ENCODE measurements at regions not wholly inside any gene's neighbourhood (a gene's known extent, or its start where the extent isn't known, plus 50 kb on each side); places are given as distances from the start of the nearest gene placed in this dataset.

- no peak for DNase-seq
Measured at GRCh38 chr2:172658945-172659344, 76.7 kb upstream of the RAPGEF4 start.

- no peak for DNase-seq
Measured at GRCh38 chr2:172662099-172662498, 73.5 kb upstream of the RAPGEF4 start.

GRCh38 chr2:172664766-172665165, 70.9 kb upstream of the RAPGEF4 start:
- no peak for DNase-seq

- no peak for DNase-seq
Measured at GRCh38 chr2:172667581-172668325, 67.9 kb upstream of the RAPGEF4 start.

- no peak for DNase-seq
Measured at GRCh38 chr2:172671501-172671900, 64.1 kb upstream of the RAPGEF4 start.

- no peak for DNase-seq
Measured at GRCh38 chr2:172672114-172672513, 63.5 kb upstream of the RAPGEF4 start.

- DNase-seq, result no peak
Measured at GRCh38 chr2:172673056-172673683, 62.5 kb upstream of the RAPGEF4 start.

GRCh38 chr2:172674034-172674967, 61.3 kb upstream of the RAPGEF4 start:
- peak; percentile 21 for DNase-seq

- DNase-seq, result no peak
Measured at GRCh38 chr2:172674968-172675303, 60.7 kb upstream of the RAPGEF4 start.

- peak; percentile 33 for DNase-seq
Measured at GRCh38 chr2:172677363-172677762, 58.3 kb upstream of the RAPGEF4 start.

GRCh38 chr2:172680436-172681068, 55.1 kb upstream of the RAPGEF4 start:
- peak; percentile 54 for DNase-seq

GRCh38 chr2:172685467-172685866, 50.2 kb upstream of the RAPGEF4 start:
- DNase-seq, result no peak

Data from right hindlimb (tissue), 1 donor.